GM12878 (cell line): ENCODE measurements at regions not wholly inside any gene's neighbourhood (a gene's known extent, or its start where the extent isn't known, plus 50 kb on each side); places are given as distances from the start of the nearest gene placed in this dataset.

ENCODE experiments used
- ATAC-seq: fragments of 200-7000 bp; cut with Tn5 transposase; 3 replicates; pipeline ENCODE4 v1.9.1; 2020; ENCODE audit warnings: mild to moderate bottlenecking, moderate library complexity
- BruUV-seq: library from RNA; stranded (reverse); fragments of 400-500 nt; replicated peaks from 2 replicates; lab custom pipeline; 2021; lab: Mats Ljungman, UMichigan
- CTCF ChIA-PET: fragments of 300-600 bp; sonication (Branson Sonifier 250); formaldehyde crosslinking; extraction: SDS; loops from one replicate; lab custom pipeline; 2021; ENCODE audit warnings: inconsistent platforms; lab: Yijun Ruan, JAX
- POLR2A ChIA-PET: fragments of 350-600 bp; formaldehyde crosslinking; extraction: SDS; loops from one replicate; lab custom pipeline; 2021; ENCODE audit warnings: inconsistent platforms; lab: Charles Lee
- RAD21 ChIA-PET: fragments of 300-600 bp; sonication (Branson Sonifier 250); formaldehyde crosslinking; loops from one replicate; lab custom pipeline; 2023; ENCODE audit warnings: antibody characterized with exemption; ENCODE audit not compliant: unreplicated experiment; lab: Charles Lee
- SMC1A ChIA-PET: fragments of 300-600 bp; sonication (Branson Sonifier 250); formaldehyde crosslinking; loops from one replicate; lab custom pipeline; 2023; ENCODE audit not compliant: unreplicated experiment, uncharacterized antibody; lab: Charles Lee
- DNase-seq: peaks from one replicate; pipeline ENCODE4 v3.0.0-alpha.2; 2011; ENCODE audit warnings: low read depth, low spot score
- FAIRE-seq: peaks from 3 replicates; lab custom pipeline; 2011; peaks lifted over from hg19 to GRCh38; lab: Jason Lieb, UNC
- H2AFZ ChIP-seq: 2 replicates; pipeline ENCODE4 v1.6.0; 2011; ENCODE audit warnings: low read depth, low read length, control low read depth; ENCODE audit not compliant: control insufficient read depth
- H3K27ac ChIP-seq: 2 replicates; pipeline ENCODE4 v1.5.1; 2011; ENCODE audit warnings: control low read depth; ENCODE audit not compliant: control insufficient read depth, insufficient read depth
- H3K27me3 ChIP-seq, 2 experiments: replicated peaks in 1 of 2; 2 replicates each; pipeline versions ENCODE4 v1.6.0 to v1.6.1; 2011; ENCODE audit warnings: low read length in 1 of 2; ENCODE audit not compliant: control insufficient read depth in 2 of 2, insufficient read depth in 2 of 2
- H3K36me3 ChIP-seq, 2 experiments: 2 replicates each; pipeline ENCODE4 v1.5.1; 2011; ENCODE audit warnings: low read length in 1 of 2; ENCODE audit not compliant: control insufficient read depth in 2 of 2, insufficient read depth in 2 of 2
- H3K4me1 ChIP-seq: 2 replicates; pipeline ENCODE4 v1.6.1; 2011; ENCODE audit warnings: mild to moderate bottlenecking, low read length, moderate library complexity, mixed read lengths; ENCODE audit not compliant: control insufficient read depth, insufficient read depth
- H3K4me2 ChIP-seq: 2 replicates; pipeline ENCODE4 v1.6.0; 2011; ENCODE audit warnings: control low read depth; ENCODE audit not compliant: control insufficient read depth, insufficient read depth
- H3K4me3 ChIP-seq: fragments of 200-600 bp; sonication (generic); 2 replicates; pipeline ENCODE4 v1.5.1; 2016
- H3K79me2 ChIP-seq: 2 replicates; pipeline ENCODE4 v1.6.0; 2011; ENCODE audit warnings: low read length; ENCODE audit not compliant: control insufficient read depth, insufficient read depth
- H3K9ac ChIP-seq: 2 replicates; pipeline ENCODE4 v1.8.0; 2011; ENCODE audit warnings: low read length, control low read depth, mixed read lengths; ENCODE audit not compliant: control insufficient read depth, insufficient read depth
- H3K9me3 ChIP-seq: replicated peaks from 3 replicates; pipeline ENCODE4 v1.5.1; 2011; ENCODE audit warnings: mild to moderate bottlenecking, low read length; ENCODE audit not compliant: control insufficient read depth, insufficient read depth
- H4K20me1 ChIP-seq: 2 replicates; pipeline ENCODE4 v1.6.0; 2011; ENCODE audit not compliant: control insufficient read depth, insufficient read depth
- BHLHE40 ChIP-seq, 2 experiments: fragments of 450-650 bp in 1 of 2; IDR thresholded peaks; 2 replicates each; pipeline ENCODE4 v1.6.1; 2011 to 2017; ENCODE audit warnings: low read depth in 2 of 2, borderline replicate concordance in 1 of 2, improper control_type of control experiment in 1 of 2, low read length in 1 of 2, mild to moderate bottlenecking in 1 of 2
- CEBPB ChIP-seq, 2 experiments: fragments of 150-350 bp in 1 of 2; IDR thresholded peaks; 2 replicates each; pipeline ENCODE4 v1.6.1; 2012 to 2014; ENCODE audit warnings: low read depth in 2 of 2, low read length in 2 of 2, borderline replicate concordance in 1 of 2, inconsistent platforms in 1 of 2
- CREB1 ChIP-seq: IDR thresholded peaks from 2 replicates; pipeline ENCODE4 v1.6.1; 2012; ENCODE audit warnings: low read depth, mild to moderate bottlenecking, inconsistent platforms
- CTCF ChIP-seq, 3 experiments: IDR thresholded peaks in 2 of 3; conservative IDR thresholded peaks in 1 of 3; 2 replicates each; pipeline ENCODE4 v1.5.1; 2011; ENCODE audit warnings: low read depth in 3 of 3, low read length in 3 of 3, mild to moderate bottlenecking in 3 of 3, control low read depth in 2 of 3, moderate library complexity in 2 of 3, inconsistent platforms in 1 of 3, mixed read lengths in 1 of 3; ENCODE audit not compliant: control insufficient read depth in 2 of 3, insufficient read depth in 1 of 3; ENCODE audit errors: extremely low read depth in 1 of 3
- ESRRA ChIP-seq: IDR thresholded peaks from 2 replicates; pipeline ENCODE4 v1.6.1; 2012; ENCODE audit warnings: mild to moderate bottlenecking, low read length, improper control_type of control experiment
- IKZF2 ChIP-seq, 2 experiments: fragments of 450-650 bp; IDR thresholded peaks; 2 replicates each; pipeline ENCODE4 v1.6.1; 2017; ENCODE audit warnings: mild to moderate bottlenecking in 2 of 2, moderate library complexity in 2 of 2
- MEF2A ChIP-seq: IDR thresholded peaks from 2 replicates; pipeline ENCODE4 v1.6.1; 2011; ENCODE audit warnings: low read depth, mild to moderate bottlenecking, low read length, moderate library complexity; ENCODE audit not compliant: insufficient read depth
- MYB ChIP-seq: fragments of 150-350 bp; IDR thresholded peaks from 2 replicates; pipeline ENCODE4 v1.6.1; 2014; ENCODE audit warnings: mild to moderate bottlenecking, low read depth, low read length, borderline replicate concordance
- NBN ChIP-seq: fragments of 450-650 bp; IDR thresholded peaks from 2 replicates; pipeline ENCODE4 v1.6.1; 2016
- NR2C1 ChIP-seq: fragments of 450-650 bp; IDR thresholded peaks from 2 replicates; pipeline ENCODE4 v1.6.1; 2017; ENCODE audit warnings: antibody characterized with exemption, mild to moderate bottlenecking, moderate library complexity
- USF2 ChIP-seq: IDR thresholded peaks from 2 replicates; pipeline ENCODE4 v1.6.1; 2011; ENCODE audit warnings: low read depth, low read length, improper control_type of control experiment, borderline replicate concordance
- YY1 ChIP-seq: IDR thresholded peaks from 2 replicates; pipeline ENCODE4 v1.6.1; 2011; ENCODE audit warnings: low read depth, mild to moderate bottlenecking, low read length
- ZBTB40 ChIP-seq: fragments of 450-650 bp; IDR thresholded peaks from 2 replicates; pipeline ENCODE4 v1.6.1; 2016; ENCODE audit warnings: mild to moderate bottlenecking, moderate library complexity, borderline replicate concordance
- ZNF384 ChIP-seq: IDR thresholded peaks from 2 replicates; pipeline ENCODE4 v1.6.1; 2012; ENCODE audit warnings: low read depth, mild to moderate bottlenecking, low read length, improper control_type of control experiment, borderline replicate concordance
- WGBS: methylation state at CpG from one replicate; pipeline ENCODE4 v1.1.6; 2016; ENCODE audit warnings: low lambda C conversion rate; ENCODE audit not compliant: insufficient replicate concordance, insufficient coverage; ENCODE audit errors: missing lambda C conversion rate; 5-methylcytosine and 5-hydroxymethylcytosine counted together
- in situ Hi-C: fragments of 300-500 bp; cut with MboI; formaldehyde crosslinking; loops from 9 replicates; pipeline ENCODE4 v1.14.3; 2018; ENCODE audit warnings: mixed read lengths
- intact Hi-C: fragments of 100-400 bp; cut with micrococcal nuclease; formaldehyde crosslinking; loops from one replicate; pipeline ENCODE4 v1.14.2; 2022; ENCODE audit not compliant: unreplicated experiment

GRCh38 chr6:135675026-135675425 lies 176.5 kb upstream of the PDE7B start:
- Histone ChIP-seq H3K27me3 (peaks cover 0 to 3% of the 10 kb centered on the region in 2 experiments; a peak in 1 of 4 replicates), H3K4me1 (no peaks in the 10 kb centered on the region), H3K27ac (no peak overlapping the region), H3K36me3 (no peaks in the 10 kb centered on the region), H4K20me1 (no peaks in the 10 kb centered on the region), H3K4me2 (no peak overlapping the region), H2AFZ (no peak overlapping the region), H3K79me2 (no peaks in the 10 kb centered on the region), H3K9me3 (no peaks in the 10 kb centered on the region; the same call in 2 of the 3 replicates), H3K9ac (no peak overlapping the region), H3K4me3 (no peak overlapping the region)
- TF ChIP-seq USF2 (no peak), IKZF2 (IDR thresholded peaks at IDR 0.05) (no peak), CREB1 (no peak), ZBTB40 (no peak), BHLHE40 (IDR thresholded peaks at IDR 0.05; ENCODE audit: borderline replicate concordance in 1 of 2, low read depth in 2 of 2, low read length in 1 of 2) (no peak), NBN (no peak), YY1 (no peak), MEF2A (no peak), CTCF (IDR thresholded peaks at IDR 0.05 in 2 of 3, conservative IDR thresholded peaks at IDR 0.05 in 1 of 3; ENCODE audit: control insufficient read depth in 2 of 3, extremely low read depth in 1 of 3, insufficient read depth in 1 of 3, low read depth in 3 of 3, low read length in 3 of 3) (no peak), MYB (no peak), NR2C1 (no peak), ESRRA (no peak), ZNF384 (no peak), CEBPB (IDR thresholded peaks at IDR 0.05; ENCODE audit: borderline replicate concordance in 1 of 2, low read depth in 2 of 2, low read length in 2 of 2) (no peak)
- intact Hi-C loops: no loop called here
- RAD21 ChIA-PET: no interaction called here
- no TSS peak for BruUV-seq
- 0% methylated on average over 2 of the region's 2 CpGs for WGBS
- DNase-seq (no peak), ATAC-seq (no peak), FAIRE-seq (no peak)
- POLR2A ChIA-PET: no interaction called here
- SMC1A ChIA-PET: interaction anchor here (1.2 kb wide), 1 partner anchor 552 kb away, joined by 4 read pairs; no protein-coding TSS in a partner anchor
- CTCF ChIA-PET: interaction anchor here (1.0 to 1.9 kb wide), 3 partner anchors 235 to 551 kb away, joined by 3 to 6 read pairs (median 4); no protein-coding TSS in a partner anchor
- in situ Hi-C loops: loop anchor here (5.0 to 10.0 kb wide), 2 partner anchors 232 to 550 kb away; no protein-coding TSS in a partner anchor
